DND-41 (cell line): ENCODE measurements at regions not wholly inside any gene's neighbourhood (a gene's known extent, or its start where the extent isn't known, plus 50 kb on each side); places are given as distances from the start of the nearest gene placed in this dataset.
A peak's percentile ranks its signal among the peaks of the same experiment; 100 is the strongest.
"Not testable (repeated sequence)": the region's sequence is repeated elsewhere in the genome, so short reads cannot be mapped to it uniquely, and the experiment has no call there.

Experiments
- ATAC-seq: fragments of 200-7000 bp; cut with Tn5 transposase; 3 replicates; pipeline ENCODE4 v1.9.1; 2021; ENCODE audit warnings: low read depth; ENCODE audit not compliant: insufficient read depth
- DNase-seq: peaks from one replicate; pipeline ENCODE4 v3.0.0-alpha.2; 2020
- H2AFZ ChIP-seq: 2 replicates; pipeline ENCODE4 v1.6.0; 2012; ENCODE audit warnings: low read depth, low read length
- H3K27ac ChIP-seq: 2 replicates; pipeline ENCODE4 v1.5.1; 2012; ENCODE audit warnings: low read length, inconsistent platforms
- H3K27me3 ChIP-seq: fragments of 200-600 bp; sonication (generic); 2 replicates; pipeline ENCODE4 v1.6.0; 2012; ENCODE audit warnings: low read length, mild to moderate bottlenecking, inconsistent platforms; ENCODE audit not compliant: insufficient read depth, poor library complexity
- H3K36me3 ChIP-seq: 2 replicates; pipeline ENCODE4 v1.5.1; 2012; ENCODE audit warnings: low read length, inconsistent platforms; ENCODE audit not compliant: insufficient read depth
- H3K4me1 ChIP-seq: 2 replicates; pipeline ENCODE4 v1.5.1; 2012; ENCODE audit warnings: mild to moderate bottlenecking, low read length; ENCODE audit not compliant: insufficient read depth
- H3K4me2 ChIP-seq: 2 replicates; pipeline ENCODE4 v1.6.0; 2012; ENCODE audit warnings: mild to moderate bottlenecking, moderate library complexity, low read length, inconsistent platforms; ENCODE audit not compliant: insufficient read depth
- H3K4me3 ChIP-seq, 2 experiments: fragments of 200-600 bp in 1 of 2; shearing (Covaris generic) in 1 of 2; 2 replicates each; pipeline ENCODE4 v1.5.1; 2012 to 2016; ENCODE audit warnings: inconsistent platforms in 2 of 2, low read length in 2 of 2, mild to moderate bottlenecking in 2 of 2, low read depth in 1 of 2, moderate library complexity in 1 of 2
- H3K79me2 ChIP-seq: 2 replicates; pipeline ENCODE4 v1.6.0; 2012; ENCODE audit warnings: low read length, inconsistent platforms; ENCODE audit not compliant: insufficient read depth
- H3K9ac ChIP-seq: 2 replicates; pipeline ENCODE4 v1.6.0; 2012; ENCODE audit warnings: low read depth, mild to moderate bottlenecking, inconsistent platforms, low read length, moderate library complexity
- H3K9me3 ChIP-seq: 2 replicates; pipeline ENCODE4 v1.5.1; 2012; ENCODE audit warnings: low read length, moderate library complexity, mild to moderate bottlenecking, inconsistent platforms; ENCODE audit not compliant: insufficient read depth, severe bottlenecking
- H4K20me1 ChIP-seq: 2 replicates; pipeline ENCODE4 v1.6.0; 2012; ENCODE audit warnings: low read length; ENCODE audit not compliant: insufficient read depth
- CTCF ChIP-seq: IDR thresholded peaks from 2 replicates; pipeline ENCODE4 v1.5.1; 2012; ENCODE audit warnings: borderline replicate concordance, low read length, moderate library complexity, mild to moderate bottlenecking; ENCODE audit not compliant: poor library complexity, severe bottlenecking; ENCODE audit errors: extremely low read depth
- EZH2 ChIP-seq: IDR thresholded peaks from 3 replicates; pipeline ENCODE4 v1.6.1; 2012; ENCODE audit warnings: borderline replicate concordance, low read depth, mild to moderate bottlenecking, moderate library complexity, low read length, inconsistent platforms; ENCODE audit not compliant: severe bottlenecking

GRCh38 chr22:34414467-34415440, 494.5 kb upstream of the LARGE1 start:
- TF ChIP-seq CTCF, result peak; percentile 88
- TF ChIP-seq EZH2, result no peak
- Histone ChIP-seq H3K27ac (no peak overlapping the region), H3K27me3 (no peaks in the 10 kb centered on the region), H3K36me3 (no peaks in the 10 kb centered on the region), H3K4me1 (no peaks in the 10 kb centered on the region), H3K9me3 (no peaks in the 10 kb centered on the region), H3K79me2 (no peaks in the 10 kb centered on the region), H3K9ac (no peak overlapping the region), H3K4me3 (no peak overlapping the region), H3K4me2 (no peak overlapping the region), H2AFZ (no peak overlapping the region), H4K20me1 (no peaks in the 10 kb centered on the region)
- ATAC-seq, result peak; percentile 83
- DNase-seq, result peak; percentile 74

- H3K9ac ChIP-seq, result no peak overlapping the region
- no peaks in the 10 kb centered on the region for H3K4me1 ChIP-seq
- H4K20me1 ChIP-seq, result no peaks in the 10 kb centered on the region
- DNase-seq (no peak), ATAC-seq (no peak)
- no peaks in the 10 kb centered on the region for H3K36me3 ChIP-seq
- no peak overlapping the region for H3K4me3 ChIP-seq
- no peaks in the 10 kb centered on the region for H3K27me3 ChIP-seq
- no peaks in the 10 kb centered on the region for H3K79me2 ChIP-seq
- no peaks in the 10 kb centered on the region for H3K9me3 ChIP-seq
- no peak overlapping the region for H3K27ac ChIP-seq
- no peak overlapping the region for H3K4me2 ChIP-seq
- H2AFZ ChIP-seq, result no peak overlapping the region
- TF ChIP-seq EZH2 (no peak), CTCF (no peak)
Observed at GRCh38 chr22:34416022-34416860, 496.0 kb upstream of the LARGE1 start.

GRCh38 chr22:34422948-34423347, 502.7 kb upstream of the LARGE1 start:
- H3K9ac ChIP-seq, H3K4me1 ChIP-seq, H3K27ac ChIP-seq, H3K9me3 ChIP-seq, H3K4me3 ChIP-seq, H3K79me2 ChIP-seq, H2AFZ ChIP-seq, H3K4me2 ChIP-seq, ATAC-seq, H4K20me1 ChIP-seq, H3K36me3 ChIP-seq, DNase-seq, H3K27me3 ChIP-seq: not testable (repeated sequence)

GRCh38 chr22:34427436-34427835, 507.2 kb upstream of the LARGE1 start:
- Histone ChIP-seq H2AFZ (no peak overlapping the region), H3K9me3 (no peaks in the 10 kb centered on the region), H3K4me2 (no peak overlapping the region), H3K27me3 (no peaks in the 10 kb centered on the region), H3K27ac (no peak overlapping the region), H3K4me1 (no peaks in the 10 kb centered on the region), H3K36me3 (no peaks in the 10 kb centered on the region), H3K4me3 (no peak overlapping the region), H4K20me1 (no peaks in the 10 kb centered on the region), H3K9ac (no peak overlapping the region), H3K79me2 (no peaks in the 10 kb centered on the region)
- no peak for DNase-seq
- no peak for ATAC-seq
- TF ChIP-seq EZH2, result no peak
- TF ChIP-seq CTCF, result no peak
